OCI-LY7 (cell line): ENCODE measurements at regions not wholly inside any gene's neighbourhood (a gene's known extent, or its start where the extent isn't known, plus 50 kb on each side); places are given as distances from the start of the nearest gene placed in this dataset.

Experiments used
- BruUV-seq: library from RNA; stranded (reverse); fragments of 400-500 nt; replicated peaks from 2 replicates; lab custom pipeline; 2021; lab: Mats Ljungman, UMichigan
- CTCF ChIA-PET: fragments of 300-600 bp; sonication (Branson Sonifier 250); formaldehyde crosslinking; loops from one replicate; lab custom pipeline; 2022; ENCODE audit warnings: antibody characterized with exemption; ENCODE audit not compliant: unreplicated experiment; lab: Charles Lee
- POLR2A ChIA-PET: fragments of 300-600 bp; sonication (Branson Sonifier 250); formaldehyde crosslinking; loops from one replicate; lab custom pipeline; 2022; ENCODE audit warnings: antibody characterized with exemption; lab: Charles Lee
- DNase-seq: peaks from one replicate; pipeline ENCODE4 v3.0.0-alpha.2; 2015; ENCODE audit warnings: low spot score
- H2AFZ ChIP-seq: fragments of 200-600 bp; sonication (generic), shearing (Covaris generic); 2 replicates; pipeline ENCODE4 v1.6.1; 2014; ENCODE audit warnings: mild to moderate bottlenecking, antibody characterized with exemption, low read length, moderate library complexity
- H3K27ac ChIP-seq: fragments of 200-600 bp; sonication (generic); 2 replicates; pipeline ENCODE4 v1.5.1; 2014; ENCODE audit warnings: mixed run types, low read depth, mild to moderate bottlenecking, moderate library complexity, low read length, inconsistent platforms; ENCODE audit not compliant: poor library complexity, severe bottlenecking
- H3K36me3 ChIP-seq: fragments of 200-600 bp; sonication (generic); 2 replicates; pipeline ENCODE4 v1.6.1; 2014; ENCODE audit warnings: mild to moderate bottlenecking, antibody characterized with exemption, low read length, moderate library complexity, mixed read lengths; ENCODE audit not compliant: insufficient read depth
- H3K4me1 ChIP-seq: fragments of 200-600 bp; sonication (generic); 2 replicates; pipeline ENCODE4 v1.5.1; 2014; ENCODE audit warnings: mild to moderate bottlenecking, low read length; ENCODE audit not compliant: insufficient read depth, poor library complexity, severe bottlenecking
- H3K4me2 ChIP-seq: fragments of 200-600 bp; sonication (generic); 2 replicates; pipeline ENCODE4 v1.6.1; 2014; ENCODE audit warnings: mild to moderate bottlenecking, low read length
- H3K4me3 ChIP-seq: fragments of 200-600 bp; sonication (generic); 2 replicates; pipeline ENCODE4 v1.5.1; 2014; ENCODE audit warnings: mild to moderate bottlenecking, low read depth, low read length; ENCODE audit not compliant: poor library complexity, severe bottlenecking
- H3K79me2 ChIP-seq: fragments of 200-600 bp; sonication (generic); 2 replicates; pipeline ENCODE4 v1.6.1; 2016; ENCODE audit warnings: low read depth, mild to moderate bottlenecking, low read length, moderate library complexity, mixed read lengths; ENCODE audit not compliant: insufficient read depth
- H3K9me2 ChIP-seq: fragments of 200-600 bp; sonication (generic); 2 replicates; pipeline ENCODE4 v1.6.1; 2016; ENCODE audit warnings: mild to moderate bottlenecking, low read length, mixed read lengths; ENCODE audit not compliant: insufficient read depth
- H3K9me3 ChIP-seq: fragments of 200-600 bp; sonication (generic); 2 replicates; pipeline ENCODE4 v1.6.1; 2014; ENCODE audit warnings: mild to moderate bottlenecking, mixed run types, low read length, mixed read lengths
- H4K20me1 ChIP-seq: fragments of 200-600 bp; sonication (generic); 2 replicates; pipeline ENCODE4 v1.6.1; 2014; ENCODE audit warnings: mild to moderate bottlenecking, antibody characterized with exemption, low read length, moderate library complexity, mixed read lengths; ENCODE audit not compliant: insufficient read depth
- EZH2phosphoT487 ChIP-seq: fragments of 200-600 bp; sonication (generic); IDR thresholded peaks from 2 replicates; pipeline ENCODE4 v1.6.1; 2018; ENCODE audit warnings: low read depth, borderline replicate concordance, mild to moderate bottlenecking, mixed run types, antibody characterized with exemption, low read length, moderate library complexity, mixed read lengths
- intact Hi-C: fragments of 100-400 bp; cut with micrococcal nuclease; formaldehyde crosslinking; loops from one replicate; pipeline ENCODE4 v1.10.0; 2022; ENCODE audit not compliant: unreplicated experiment
- TF ChIP-seq, protein P1 (sequence below): fragments of 200-600 bp; sonication (generic); conservative IDR thresholded peaks from 2 replicates; pipeline ENCODE4 v1.5.1; 2014; ENCODE audit warnings: mild to moderate bottlenecking, antibody characterized with exemption, low read length, moderate library complexity, mixed read lengths

DNA sequence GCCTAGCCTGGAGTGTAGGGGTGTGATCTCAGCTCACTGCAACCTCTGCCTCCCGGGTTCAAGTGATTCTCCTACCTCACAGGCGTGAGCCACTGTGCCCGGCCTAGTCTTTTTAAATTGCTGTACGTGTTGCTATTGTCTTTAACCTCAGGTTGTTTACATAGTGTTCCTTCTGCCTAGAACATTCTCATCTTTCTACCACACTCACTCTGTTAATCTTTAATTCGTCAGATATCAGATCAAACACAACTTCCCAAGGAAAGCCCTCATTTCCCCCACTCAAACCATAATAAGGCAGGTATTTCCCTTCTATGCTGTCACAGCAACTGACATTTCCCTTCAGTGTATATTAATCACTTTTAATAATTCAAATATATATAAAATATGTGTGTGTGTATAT, 1310.0 kb upstream of the C9orf72 start:
- ChIA-PET CTCF (no interaction called here), POLR2A (interaction anchor here (0.6 to 0.9 kb wide), 2 partner anchors 23 to 560 kb away, joined by 3 to 4 read pairs; no protein-coding TSS in a partner anchor)
- TF ChIP-seq EZH2phosphoT487 = no peak
- TF ChIP-seq, protein P1, sequence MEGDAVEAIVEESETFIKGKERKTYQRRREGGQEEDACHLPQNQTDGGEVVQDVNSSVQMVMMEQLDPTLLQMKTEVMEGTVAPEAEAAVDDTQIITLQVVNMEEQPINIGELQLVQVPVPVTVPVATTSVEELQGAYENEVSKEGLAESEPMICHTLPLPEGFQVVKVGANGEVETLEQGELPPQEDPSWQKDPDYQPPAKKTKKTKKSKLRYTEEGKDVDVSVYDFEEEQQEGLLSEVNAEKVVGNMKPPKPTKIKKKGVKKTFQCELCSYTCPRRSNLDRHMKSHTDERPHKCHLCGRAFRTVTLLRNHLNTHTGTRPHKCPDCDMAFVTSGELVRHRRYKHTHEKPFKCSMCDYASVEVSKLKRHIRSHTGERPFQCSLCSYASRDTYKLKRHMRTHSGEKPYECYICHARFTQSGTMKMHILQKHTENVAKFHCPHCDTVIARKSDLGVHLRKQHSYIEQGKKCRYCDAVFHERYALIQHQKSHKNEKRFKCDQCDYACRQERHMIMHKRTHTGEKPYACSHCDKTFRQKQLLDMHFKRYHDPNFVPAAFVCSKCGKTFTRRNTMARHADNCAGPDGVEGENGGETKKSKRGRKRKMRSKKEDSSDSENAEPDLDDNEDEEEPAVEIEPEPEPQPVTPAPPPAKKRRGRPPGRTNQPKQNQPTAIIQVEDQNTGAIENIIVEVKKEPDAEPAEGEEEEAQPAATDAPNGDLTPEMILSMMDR = no peak
- H3K27ac ChIP-seq = no peak overlapping the region
- no peak overlapping the region for H2AFZ ChIP-seq
- no peak overlapping the region for H3K4me3 ChIP-seq
- no TSS peak for BruUV-seq
- intact Hi-C loops = no loop called here
- no peaks in the 10 kb centered on the region for H3K9me3 ChIP-seq
- no peak for DNase-seq
- H3K9me2 ChIP-seq = no peaks in the 10 kb centered on the region
- no peak overlapping the region for H3K4me2 ChIP-seq
- H3K36me3 ChIP-seq = no peaks in the 10 kb centered on the region
- no peaks in the 10 kb centered on the region for H4K20me1 ChIP-seq
- H3K79me2 ChIP-seq = no peaks in the 10 kb centered on the region
- no peaks in the 10 kb centered on the region for H3K4me1 ChIP-seq

DNA sequence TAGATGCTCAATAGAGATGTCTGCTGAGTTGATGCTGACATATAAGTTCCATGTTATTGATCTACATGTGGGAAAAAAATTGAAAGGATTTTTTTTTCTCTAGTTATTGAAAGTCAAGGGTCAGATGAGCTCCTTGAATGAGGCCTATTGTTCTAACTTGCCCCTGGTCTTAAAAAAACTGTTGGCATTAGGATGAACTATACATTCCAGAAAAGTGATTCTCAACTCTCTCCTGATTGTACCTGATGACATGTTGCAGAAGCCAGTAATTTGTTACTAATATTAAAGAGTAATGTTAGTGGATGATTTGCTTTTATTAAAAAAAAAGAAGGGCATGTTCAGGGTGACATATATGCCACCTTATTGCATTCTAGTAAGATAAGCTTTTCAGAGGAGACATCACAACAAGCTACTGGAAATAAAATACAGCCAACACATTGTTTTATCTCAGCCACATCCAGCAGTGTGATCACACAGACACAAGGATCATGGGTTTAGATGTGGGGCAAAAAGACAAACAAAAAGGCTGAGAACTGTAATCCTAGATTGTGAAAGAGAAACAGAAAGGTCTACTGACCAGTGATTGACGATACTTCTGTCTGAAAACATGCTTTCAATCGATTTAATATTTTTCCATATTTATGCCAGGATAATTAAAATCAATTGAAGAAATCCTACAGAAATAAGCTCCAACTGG, 1314.1 kb upstream of the C9orf72 start:
- BruUV-seq = no TSS peak
- no peak for TF ChIP-seq EZH2phosphoT487
- TF ChIP-seq, protein P1 = no peak
- ChIA-PET CTCF (no interaction called here), POLR2A (interaction anchor here (0.6 to 0.7 kb wide), 2 partner anchors 155 to 391 kb away, joined by 3 read pairs; no protein-coding TSS in a partner anchor)
- Histone ChIP-seq H3K79me2 (no peaks in the 10 kb centered on the region), H3K9me2 (no peaks in the 10 kb centered on the region), H3K4me3 (no peak overlapping the region), H3K4me2 (no peak overlapping the region), H4K20me1 (no peaks in the 10 kb centered on the region), H3K36me3 (no peaks in the 10 kb centered on the region), H2AFZ (no peak overlapping the region), H3K9me3 (no peaks in the 10 kb centered on the region), H3K27ac (no peak overlapping the region), H3K4me1 (no peaks in the 10 kb centered on the region)
- DNase-seq = no peak
- intact Hi-C loops = no loop called here

DNA sequence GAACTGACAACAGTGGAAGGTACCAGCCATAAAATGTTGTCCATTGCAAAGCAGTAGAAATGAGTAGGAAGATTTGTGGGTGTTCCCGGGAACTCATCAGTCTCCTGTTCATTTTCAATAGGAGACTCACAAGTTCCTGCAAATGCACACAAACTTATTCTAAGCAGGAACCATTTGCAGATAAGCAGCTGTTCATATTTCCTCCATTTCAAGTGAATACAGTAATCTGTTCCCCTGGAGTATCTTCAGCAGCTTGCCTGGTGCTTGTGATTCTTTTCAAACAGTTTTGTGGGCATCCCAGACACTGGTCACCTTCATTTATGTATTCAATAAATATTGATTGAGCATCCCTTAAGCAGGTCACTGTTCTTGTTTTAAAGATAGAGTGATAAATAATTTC, 1315.5 kb upstream of the C9orf72 start:
- CTCF ChIA-PET = no interaction called here
- H3K79me2 ChIP-seq = no peaks in the 10 kb centered on the region
- H3K4me3 ChIP-seq = no peak overlapping the region
- no peak for DNase-seq
- H3K9me3 ChIP-seq = no peaks in the 10 kb centered on the region
- H3K9me2 ChIP-seq = no peaks in the 10 kb centered on the region
- POLR2A ChIA-PET = interaction anchor here (0.6 kb wide), 1 partner anchor 1260 kb away, joined by 3 read pairs; no protein-coding TSS in a partner anchor
- no peaks in the 10 kb centered on the region for H3K4me1 ChIP-seq
- BruUV-seq = no TSS peak
- intact Hi-C loops = no loop called here
- no peaks in the 10 kb centered on the region for H4K20me1 ChIP-seq
- no peaks in the 10 kb centered on the region for H3K36me3 ChIP-seq
- no peak overlapping the region for H3K4me2 ChIP-seq
- no peak for TF ChIP-seq EZH2phosphoT487
- H2AFZ ChIP-seq = no peak overlapping the region
- H3K27ac ChIP-seq = no peak overlapping the region
